Osteoblast (primary cell): ENCODE measurements at regions not wholly inside any gene's neighbourhood (a gene's known extent, or its start where the extent isn't known, plus 50 kb on each side); places are given as distances from the start of the nearest gene placed in this dataset.

Experiments
- DNase-seq: peaks from one replicate; pipeline ENCODE4 v3.0.0; 2011; ENCODE audit warnings: low spot score, mixed read lengths; ENCODE audit not compliant: insufficient read length; ENCODE audit errors: missing footprints
- H2AFZ ChIP-seq: 2 replicates; pipeline ENCODE4 v1.6.0; 2011; ENCODE audit warnings: mild to moderate bottlenecking, low read length
- H3K27ac ChIP-seq: 2 replicates; pipeline ENCODE4 v1.5.1; 2011; ENCODE audit warnings: mild to moderate bottlenecking, low read depth, low read length, moderate library complexity
- H3K27me3 ChIP-seq: 2 replicates; pipeline ENCODE4 v1.6.0; 2012; ENCODE audit warnings: mild to moderate bottlenecking, control low read depth, inconsistent platforms, low read length, moderate library complexity; ENCODE audit not compliant: insufficient read depth
- H3K36me3 ChIP-seq: 2 replicates; pipeline ENCODE4 v1.5.1; 2011; ENCODE audit warnings: mild to moderate bottlenecking, low read length, control low read depth, moderate library complexity; ENCODE audit not compliant: insufficient read depth
- H3K4me1 ChIP-seq: 2 replicates; pipeline ENCODE4 v1.5.1; 2011; ENCODE audit warnings: mild to moderate bottlenecking, low read length, control low read depth, moderate library complexity; ENCODE audit not compliant: insufficient read depth
- H3K4me2 ChIP-seq: 2 replicates; pipeline ENCODE4 v1.6.0; 2011; ENCODE audit warnings: mild to moderate bottlenecking, low read length; ENCODE audit not compliant: insufficient read depth
- H3K4me3 ChIP-seq: fragments of 200-600 bp; sonication (generic); 3 replicates; pipeline ENCODE4 v1.5.1; 2012; ENCODE audit warnings: mild to moderate bottlenecking, low read length, inconsistent platforms; ENCODE audit not compliant: insufficient read depth
- H3K79me2 ChIP-seq: 2 replicates; pipeline ENCODE4 v1.6.0; 2012; ENCODE audit warnings: mild to moderate bottlenecking, low read length, control low read depth, inconsistent platforms; ENCODE audit not compliant: insufficient read depth
- H3K9me3 ChIP-seq: 2 replicates; pipeline ENCODE4 v1.5.1; 2011; ENCODE audit warnings: low read depth, low read length, control low read depth
- H4K20me1 ChIP-seq: 2 replicates; pipeline ENCODE4 v1.6.0; 2012; ENCODE audit warnings: mild to moderate bottlenecking, low read length, control low read depth; ENCODE audit not compliant: insufficient read depth
- CTCF ChIP-seq: IDR thresholded peaks from 2 replicates; pipeline ENCODE4 v1.5.1; 2011; ENCODE audit warnings: mild to moderate bottlenecking, low read depth, low read length, moderate library complexity; ENCODE audit errors: extremely low read depth

GRCh38 chr11:91660036-91660435 lies 564.6 kb upstream of the FAT3 start:
- Histone ChIP-seq H3K36me3 (no peaks in the 10 kb centered on the region), H3K27me3 (no peaks in the 10 kb centered on the region), H3K9me3 (peaks cover 3% of the 10 kb centered on the region), H3K27ac (no peak overlapping the region), H3K4me3 (no peak overlapping the region), H2AFZ (no peak overlapping the region), H3K4me2 (no peak overlapping the region), H3K79me2 (no peaks in the 10 kb centered on the region), H4K20me1 (no peaks in the 10 kb centered on the region), H3K4me1 (no peaks in the 10 kb centered on the region)
- no peak for DNase-seq
- TF ChIP-seq CTCF, result no peak

- no peak for TF ChIP-seq CTCF
- Histone ChIP-seq H3K27me3 (no peaks in the 10 kb centered on the region), H4K20me1 (no peaks in the 10 kb centered on the region), H3K4me2 (no peak overlapping the region), H3K4me3 (no peak overlapping the region), H3K27ac (no peak overlapping the region), H3K36me3 (no peaks in the 10 kb centered on the region), H3K9me3 (peaks cover 3% of the 10 kb centered on the region), H2AFZ (no peak overlapping the region), H3K79me2 (no peaks in the 10 kb centered on the region), H3K4me1 (no peaks in the 10 kb centered on the region)
- DNase-seq, result no peak
Observed at GRCh38 chr11:91654686-91655085, 569.9 kb upstream of the FAT3 start.

- H3K4me2 ChIP-seq, result no peak overlapping the region
- H3K9me3 ChIP-seq, result peaks cover 3% of the 10 kb centered on the region
- H3K79me2 ChIP-seq, result no peaks in the 10 kb centered on the region
- no peak overlapping the region for H3K4me3 ChIP-seq
- no peaks in the 10 kb centered on the region for H3K36me3 ChIP-seq
- no peaks in the 10 kb centered on the region for H3K4me1 ChIP-seq
- no peaks in the 10 kb centered on the region for H4K20me1 ChIP-seq
- TF ChIP-seq CTCF, result no peak
- DNase-seq, result no peak
- no peak overlapping the region for H3K27ac ChIP-seq
- H2AFZ ChIP-seq, result no peak overlapping the region
- H3K27me3 ChIP-seq, result no peaks in the 10 kb centered on the region
Observed at GRCh38 chr11:91653079-91653754, 571.4 kb upstream of the FAT3 start.

- DNase-seq, result no peak
- Histone ChIP-seq H2AFZ (no peak overlapping the region), H3K79me2 (no peaks in the 10 kb centered on the region), H3K4me3 (no peak overlapping the region), H3K4me2 (no peak overlapping the region), H3K4me1 (no peaks in the 10 kb centered on the region), H3K27ac (no peak overlapping the region), H3K9me3 (peaks cover 3% of the 10 kb centered on the region), H3K27me3 (no peaks in the 10 kb centered on the region), H3K36me3 (no peaks in the 10 kb centered on the region), H4K20me1 (no peaks in the 10 kb centered on the region)
- no peak for TF ChIP-seq CTCF
Observed at GRCh38 chr11:91650802-91651201, 573.8 kb upstream of the FAT3 start.
